GM12875 (cell line): ENCODE measurements at regions not wholly inside any gene's neighbourhood (a gene's known extent, or its start where the extent isn't known, plus 50 kb on each side); places are given as distances from the start of the nearest gene placed in this dataset.

ENCODE experiments used
- H3K4me3 ChIP-seq: one replicate; pipeline ENCODE4 v1.5.1; 2011; ENCODE audit warnings: low read depth, low read length, control low read depth
- CTCF ChIP-seq: IDR thresholded peaks from 2 replicates; pipeline ENCODE4 v1.5.1; 2011; ENCODE audit warnings: low read depth, mild to moderate bottlenecking, control low read depth, inconsistent platforms, low read length, moderate library complexity, borderline replicate concordance; ENCODE audit not compliant: insufficient read depth

- H3K4me3 ChIP-seq: no peak overlapping the region
- TF ChIP-seq CTCF: no peak
Observed at GRCh38 chr4:124579896-124580295, 132.6 kb downstream of the ANKRD50 start.

- no peak for TF ChIP-seq CTCF
- no peak overlapping the region for H3K4me3 ChIP-seq
Observed at GRCh38 chr4:124583797-124584196, 128.7 kb downstream of the ANKRD50 start.

DNA sequence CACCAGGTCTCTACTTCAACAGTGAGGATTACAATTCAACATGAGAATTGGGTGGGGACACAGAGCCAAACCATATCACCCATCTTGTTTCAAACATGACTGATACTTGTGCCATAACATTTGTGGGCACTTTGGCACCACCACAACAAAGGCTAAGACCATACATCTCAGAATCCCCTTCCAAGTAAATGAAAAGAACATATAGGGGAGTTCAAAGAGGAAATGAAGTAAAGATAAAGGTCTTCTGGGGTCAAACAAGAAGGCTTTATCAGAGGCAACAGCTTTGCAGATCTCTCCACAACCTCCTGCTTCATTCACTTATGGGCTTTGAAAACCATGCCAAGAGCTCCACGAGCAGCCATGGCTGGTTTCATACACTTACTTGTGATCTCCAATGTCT is 122.7 kb downstream of the ANKRD50 start:
- H3K4me3 ChIP-seq: no peak overlapping the region

GRCh38 chr4:124590480-124590879 is 122.1 kb downstream of the ANKRD50 start:
- TF ChIP-seq CTCF: no peak
- H3K4me3 ChIP-seq: no peak overlapping the region

More for the DNA sequence above, 122.7 kb downstream of the ANKRD50 start:
- no peak for TF ChIP-seq CTCF

DNA sequence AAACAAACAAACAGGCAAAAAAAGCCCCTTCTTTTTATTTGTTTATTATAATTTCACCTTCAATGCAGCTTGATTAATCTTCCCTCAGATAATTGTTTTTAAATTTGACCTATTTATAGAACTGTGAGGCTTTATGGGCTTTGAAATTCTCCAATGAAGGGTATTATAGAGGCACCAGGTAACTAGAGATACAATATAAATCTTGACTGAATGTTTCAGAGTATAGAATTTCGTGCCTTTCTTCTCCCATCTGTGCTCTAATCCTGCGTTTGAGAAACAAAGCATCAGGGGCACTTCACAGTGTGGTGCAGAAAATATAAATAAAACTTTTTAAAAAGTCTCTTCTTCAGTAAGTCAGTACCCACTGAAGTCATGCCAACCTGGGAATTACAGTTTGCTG is 120.9 kb downstream of the ANKRD50 start:
- TF ChIP-seq CTCF: no peak
- H3K4me3 ChIP-seq: no peak overlapping the region

DNA sequence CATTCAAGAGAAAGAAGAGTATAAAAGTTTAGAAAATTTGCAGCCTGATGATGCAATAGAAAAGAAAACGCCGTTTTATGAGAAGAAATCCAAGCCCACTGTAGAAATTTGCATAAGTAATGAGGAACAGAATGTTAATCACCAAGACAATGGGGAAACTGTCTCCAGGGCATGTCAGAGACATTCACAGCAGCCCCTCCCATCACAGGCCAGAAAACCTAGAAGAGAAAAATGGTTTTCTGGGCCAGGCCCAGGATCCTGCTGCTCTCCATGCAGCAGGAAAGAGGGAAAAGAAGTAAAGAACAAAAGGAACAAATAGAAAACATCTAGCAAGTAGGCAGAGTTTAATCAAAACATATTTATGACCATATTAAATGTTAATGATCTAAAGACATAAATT is 119.0 kb downstream of the ANKRD50 start:
- no peak for TF ChIP-seq CTCF

DNA sequence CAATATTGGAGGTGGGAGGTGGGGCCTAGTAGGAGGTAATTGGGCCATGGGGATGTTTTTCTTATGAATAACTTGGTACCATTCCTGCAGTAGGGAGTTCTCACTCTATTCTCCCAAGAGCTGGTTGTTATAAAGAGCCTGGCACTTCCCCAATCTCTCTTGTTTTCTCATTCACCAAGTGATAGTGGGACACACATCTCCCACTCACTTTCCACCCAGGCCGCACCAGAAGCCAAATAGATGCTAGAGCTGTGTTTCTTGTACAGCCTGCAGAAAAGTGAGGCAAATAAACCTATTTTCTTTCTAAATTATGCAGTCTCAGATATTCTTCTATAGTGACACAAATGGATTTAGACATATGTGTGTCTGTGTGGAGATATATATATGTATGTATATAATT is 117.6 kb downstream of the ANKRD50 start:
- H3K4me3 ChIP-seq: no peak overlapping the region
- no peak for TF ChIP-seq CTCF

More for the DNA sequence above, 119.0 kb downstream of the ANKRD50 start:
- no peak overlapping the region for H3K4me3 ChIP-seq
